HepG2 (cell line): ENCODE measurements at regions not wholly inside any gene's neighbourhood (a gene's known extent, or its start where the extent isn't known, plus 50 kb on each side); places are given as distances from the start of the nearest gene placed in this dataset.

Experiments
- ATAC-seq: fragments of 200-7000 bp; cut with Tn5 transposase; 3 replicates; pipeline ENCODE4 v1.9.1; 2020; ENCODE audit warnings: mild to moderate bottlenecking, moderate library complexity
- BruUV-seq: library from RNA; stranded (reverse); fragments of 400-500 nt; replicated peaks from 2 replicates; lab custom pipeline; 2021; lab: Mats Ljungman, UMichigan
- CTCF ChIA-PET: fragments of 300-600 bp; formaldehyde crosslinking; extraction: SDS; loops from one replicate; lab custom pipeline; 2021; ENCODE audit warnings: low total read pairs, inconsistent platforms, low intra/inter-chr PET ratio; lab: Yijun Ruan, JAX
- POLR2A ChIA-PET: fragments of 350-600 bp; sonication (Branson Sonifier 250); formaldehyde crosslinking; loops from one replicate; lab custom pipeline; 2020; ENCODE audit warnings: antibody characterized with exemption, inconsistent platforms; lab: Yijun Ruan, JAX
- DNase-seq: peaks from one replicate; pipeline ENCODE4 v3.0.0-alpha.2; 2015; ENCODE audit warnings: low spot score
- FAIRE-seq: peaks from 3 replicates; lab custom pipeline; 2011; peaks lifted over from hg19 to GRCh38; lab: Jason Lieb, UNC
- H2AFZ ChIP-seq: one replicate; pipeline ENCODE4 v1.6.1; 2011; ENCODE audit warnings: low read length, inconsistent platforms
- H3K27ac ChIP-seq: fragments of 300-600 bp; 3 replicates; pipeline ENCODE4 v1.8.0; 2011; ENCODE audit warnings: mixed run types, mild to moderate bottlenecking, mixed read lengths, low read length, inconsistent platforms; ENCODE audit not compliant: insufficient read depth; ENCODE audit errors: extremely low read length
- H3K27me3 ChIP-seq, 2 experiments: fragments of 200-600 bp in 1 of 2; 2 replicates in 1 of 2; 3 replicates in 1 of 2; pipeline versions ENCODE4 v1.6.0 to v1.8.0; 2011; ENCODE audit warnings: low read length in 2 of 2, mild to moderate bottlenecking in 2 of 2, moderate library complexity in 2 of 2, inconsistent platforms in 1 of 2; ENCODE audit not compliant: insufficient read depth in 2 of 2, control insufficient read depth in 1 of 2
- H3K36me3 ChIP-seq, 2 experiments: fragments of 200-600 bp in 1 of 2; replicated peaks in 1 of 2; 2 replicates in 1 of 2; 3 replicates in 1 of 2; pipeline versions ENCODE4 v1.5.1 to v1.8.0; 2011; ENCODE audit warnings: low read length in 2 of 2, inconsistent platforms in 1 of 2; ENCODE audit not compliant: insufficient read depth in 2 of 2, control insufficient read depth in 1 of 2
- H3K4me1 ChIP-seq: 2 replicates; pipeline ENCODE4 v1.5.1; 2012; ENCODE audit warnings: low read length, inconsistent platforms; ENCODE audit not compliant: insufficient read depth
- H3K4me2 ChIP-seq: 2 replicates; pipeline ENCODE4 v1.6.0; 2011; ENCODE audit warnings: low read depth, low read length, inconsistent platforms
- H3K4me3 ChIP-seq, 3 experiments: fragments of 200-600 bp in 1 of 3; sonication (generic), shearing (Covaris generic) in 1 of 3; replicated peaks in 1 of 3; 2 replicates each; pipeline ENCODE4 v1.5.1; 2011 to 2016; ENCODE audit warnings: low read length in 3 of 3, inconsistent platforms in 2 of 3, low read depth in 2 of 3, mild to moderate bottlenecking in 2 of 3, control low read depth in 1 of 3, mixed read lengths in 1 of 3; ENCODE audit not compliant: insufficient read depth in 1 of 3
- H3K79me2 ChIP-seq: one replicate; pipeline ENCODE4 v1.6.1; 2011; ENCODE audit warnings: low read length, inconsistent platforms; ENCODE audit not compliant: insufficient read depth
- H3K9ac ChIP-seq: 2 replicates; pipeline ENCODE4 v1.6.0; 2011; ENCODE audit warnings: mild to moderate bottlenecking, low read depth, low read length, inconsistent platforms; ENCODE audit not compliant: insufficient read depth
- H3K9me3 ChIP-seq: 2 replicates; pipeline ENCODE4 v1.5.1; 2012; ENCODE audit warnings: mild to moderate bottlenecking, low read length
- H4K20me1 ChIP-seq: 2 replicates; pipeline ENCODE4 v1.6.0; 2011; ENCODE audit warnings: inconsistent platforms, mild to moderate bottlenecking, low read length, moderate library complexity; ENCODE audit not compliant: insufficient read depth
- CEBPZ ChIP-seq: IDR thresholded peaks from 2 replicates; pipeline ENCODE4 v1.6.1; 2012; ENCODE audit warnings: low read length, improper control_type of control experiment
- CENPX ChIP-seq: sonication (generic); formaldehyde crosslinking; IDR thresholded peaks from 2 replicates; pipeline ENCODE4 v1.9.0; 2021; ENCODE audit warnings: mild to moderate bottlenecking, missing genetic modification reagents, moderate library complexity
- CERS6 ChIP-seq: sonication (generic); formaldehyde crosslinking; IDR thresholded peaks from 2 replicates; pipeline ENCODE4 v1.5.0; 2020; ENCODE audit warnings: missing genetic modification reagents
- GPN1 ChIP-seq: sonication (generic); formaldehyde crosslinking; IDR thresholded peaks from 2 replicates; pipeline ENCODE4 v1.5.1; 2020; ENCODE audit warnings: missing genetic modification reagents, borderline replicate concordance
- HES4 ChIP-seq: sonication (generic); formaldehyde crosslinking; IDR thresholded peaks from 2 replicates; pipeline ENCODE4 v1.9.0; 2021; ENCODE audit warnings: mild to moderate bottlenecking, missing genetic modification reagents, borderline replicate concordance
- HHEX ChIP-seq: IDR thresholded peaks from 2 replicates; pipeline ENCODE4 v1.6.1; 2016; ENCODE audit warnings: control low read depth
- MLX ChIP-seq: IDR thresholded peaks from 2 replicates; pipeline ENCODE4 v1.6.1; 2016
- PLRG1 ChIP-seq: fragments of 450-650 bp; conservative IDR thresholded peaks from 2 replicates; pipeline ENCODE4 v1.6.1; 2016
- RFX3 ChIP-seq: IDR thresholded peaks from 2 replicates; pipeline ENCODE4 v1.6.1; 2016; ENCODE audit warnings: missing biosample characterization, missing genetic modification reagents
- THYN1 ChIP-seq: sonication (generic); formaldehyde crosslinking; IDR thresholded peaks from 2 replicates; pipeline ENCODE4 v1.8.1; 2023; ENCODE audit warnings: low read depth, mild to moderate bottlenecking, moderate library complexity, missing genetic modification reagents, borderline replicate concordance
- U2AF1 ChIP-seq: fragments of 200-400 bp; formaldehyde crosslinking; optimal IDR thresholded peaks from 2 replicates; pipeline ENCODE3; 2017; ENCODE audit warnings: mild to moderate bottlenecking, low read depth, low read length
- XRCC5 ChIP-seq: fragments of 200-400 bp; formaldehyde crosslinking; optimal IDR thresholded peaks from 2 replicates; pipeline ENCODE3; 2017; ENCODE audit warnings: mild to moderate bottlenecking, low read length
- ZNF263 ChIP-seq: sonication (generic); formaldehyde crosslinking; IDR thresholded peaks from 2 replicates; pipeline ENCODE4 v1.4.0; 2020; ENCODE audit warnings: missing genetic modification reagents
- ZNF274 ChIP-seq: sonication (generic); formaldehyde crosslinking; IDR thresholded peaks from 2 replicates; pipeline ENCODE4 v1.5.1; 2020; ENCODE audit warnings: mild to moderate bottlenecking, missing genetic modification reagents
- ZNF546 ChIP-seq: sonication (generic); formaldehyde crosslinking; conservative IDR thresholded peaks from 2 replicates; pipeline ENCODE4 v1.8.1; 2023; ENCODE audit warnings: mild to moderate bottlenecking, missing genetic modification reagents
- ZNF567 ChIP-seq: sonication (generic); formaldehyde crosslinking; IDR thresholded peaks from 2 replicates; pipeline ENCODE4 v1.8.1; 2023; ENCODE audit warnings: mild to moderate bottlenecking, missing genetic modification reagents, borderline replicate concordance
- ZNF749 ChIP-seq: sonication (generic); formaldehyde crosslinking; IDR thresholded peaks from 2 replicates; pipeline ENCODE4 v1.8.0; 2022; ENCODE audit warnings: mild to moderate bottlenecking, missing genetic modification reagents, moderate library complexity, borderline replicate concordance
- ZNF770 ChIP-seq: sonication (generic); formaldehyde crosslinking; IDR thresholded peaks from 2 replicates; pipeline ENCODE4 v1.5.0; 2020; ENCODE audit warnings: mild to moderate bottlenecking, missing genetic modification reagents
- ZNF780A ChIP-seq: sonication (generic); formaldehyde crosslinking; IDR thresholded peaks from 2 replicates; pipeline ENCODE4 v1.8.0; 2022; ENCODE audit warnings: mild to moderate bottlenecking, missing genetic modification reagents, moderate library complexity
- WGBS: methylation state at CpG from one replicate; pipeline ENCODE4 v1.1.6; 2017; ENCODE audit warnings: low lambda C conversion rate; 5-methylcytosine and 5-hydroxymethylcytosine counted together
- in situ Hi-C: cut with HindIII; loops from 2 replicates; pipeline ENCODE4 v1.10.0; 2017; ENCODE audit warnings: low pct_unique_long_range_greater_than_20kb; ENCODE audit not compliant: extremely low pct_ligation_motif_present
- intact Hi-C: fragments of 100-400 bp; cut with micrococcal nuclease; formaldehyde crosslinking; loops from one replicate; pipeline ENCODE4 v1.10.0; 2022; ENCODE audit not compliant: unreplicated experiment

- ATAC-seq (no peak), DNase-seq (no peak), FAIRE-seq (no peak)
- POLR2A ChIA-PET, result no interaction called here
- H3K27me3 ChIP-seq, result no peaks in the 10 kb centered on the region
- no peaks in the 10 kb centered on the region for H3K4me1 ChIP-seq
- H3K36me3 ChIP-seq, result no peaks in the 10 kb centered on the region
- in situ Hi-C loops (no loop called here), intact Hi-C loops (no loop called here)
- no peaks in the 10 kb centered on the region for H3K79me2 ChIP-seq
- H3K9ac ChIP-seq, result no peak overlapping the region
- H2AFZ ChIP-seq, result no peak overlapping the region
- H3K9me3 ChIP-seq, result no peaks in the 10 kb centered on the region
- no peaks in the 10 kb centered on the region for H4K20me1 ChIP-seq
- no peak overlapping the region for H3K4me2 ChIP-seq
- no TSS peak for BruUV-seq
- H3K27ac ChIP-seq, result no peak overlapping the region
- 22% methylated on average over 9 of the region's 9 CpGs for WGBS
- CTCF ChIA-PET, result no interaction called here
- H3K4me3 ChIP-seq, result no peak overlapping the region
- TF ChIP-seq CERS6 (CRISPR knock-in tag) (no peak), ZNF546 (CRISPR knock-in tag) (no peak), ZNF263 (CRISPR knock-in tag) (no peak), RFX3 (CRISPR knock-in tag) (no peak), MLX (CRISPR knock-in tag) (no peak), PLRG1 (no peak), HES4 (CRISPR knock-in tag) (no peak), CEBPZ (no peak), GPN1 (CRISPR knock-in tag) (no peak), THYN1 (no peak), ZNF749 (no peak), ZNF567 (no peak), HHEX (CRISPR knock-in tag) (no peak), U2AF1 (no peak), ZNF770 (CRISPR knock-in tag) (no peak), ZNF274 (CRISPR knock-in tag) (no peak), CENPX (no peak), XRCC5 (no peak), ZNF780A (CRISPR knock-in tag) (no peak)
Observed at GRCh38 chr6:21967056-21967974, 329.5 kb downstream of the PRL start.
